ENCODE measurements at regions not wholly inside any gene's neighbourhood (a gene's known extent, or its start where the extent isn't known, plus 50 kb on each side); places are given as distances from the start of the nearest gene placed in this dataset.

GRCh38 chr4:35500812-35501211 lies 743.5 kb downstream of the ARAP2 start:
- no peak overlapping the region for H3K27ac ChIP-seq
- no peak overlapping the region for H3K4me3 ChIP-seq
- TF ChIP-seq CTCF (IDR thresholded peaks at IDR 0.05), result no peak

DNA sequence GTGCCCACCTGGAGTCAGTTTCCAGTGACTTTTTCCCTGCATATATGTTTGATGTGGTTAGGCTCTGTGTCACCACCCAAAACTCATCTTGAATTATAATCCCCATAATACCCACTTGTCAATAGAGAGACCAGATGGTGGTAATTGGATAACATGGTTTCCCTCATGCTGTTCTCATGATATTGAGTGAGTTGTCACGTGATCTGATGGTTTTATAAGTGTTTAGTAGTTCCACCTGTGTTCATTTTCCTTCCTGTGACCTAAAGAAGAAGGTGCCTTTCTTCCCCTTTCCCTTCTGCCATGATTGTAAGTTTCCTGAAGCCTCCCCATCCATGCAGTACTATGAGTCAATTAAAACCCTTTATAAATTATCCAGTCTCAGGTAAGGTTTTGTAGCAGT lies 740.9 kb downstream of the ARAP2 start:
- no peak overlapping the region for H3K4me3 ChIP-seq
- TF ChIP-seq CTCF (IDR thresholded peaks at IDR 0.05), result no peak
- H3K27ac ChIP-seq, result no peak overlapping the region
- no peak for DNase-seq (ENCODE audit: low spot score)

More at GRCh38 chr4:35500812-35501211, 743.5 kb downstream of the ARAP2 start:
- no peak for DNase-seq (ENCODE audit: low spot score)

DNA sequence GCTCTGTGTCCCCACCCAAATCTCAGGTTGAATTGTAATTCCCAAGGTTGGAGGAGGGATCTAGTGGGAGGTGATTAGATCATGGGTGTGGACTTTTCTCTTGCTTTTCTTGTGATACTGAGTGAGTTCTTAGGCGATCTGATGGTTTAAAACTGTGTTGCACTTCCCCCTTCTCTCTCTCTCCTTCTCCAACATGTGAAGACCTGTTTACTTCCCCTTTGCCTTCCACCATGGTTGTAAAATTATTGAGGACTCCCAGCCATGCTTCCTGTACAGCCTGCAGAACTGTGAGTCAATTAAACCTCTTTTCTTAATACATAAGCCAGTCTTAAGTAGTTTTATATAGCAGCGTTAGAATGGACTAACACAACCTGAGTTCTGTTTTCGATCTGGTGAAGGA lies 738.2 kb downstream of the ARAP2 start:
- no peak for TF ChIP-seq CTCF (IDR thresholded peaks at IDR 0.05)
- H3K27ac ChIP-seq, result no peak overlapping the region
- H3K4me3 ChIP-seq, result no peak overlapping the region
- no peak for DNase-seq (ENCODE audit: low spot score)

DNA sequence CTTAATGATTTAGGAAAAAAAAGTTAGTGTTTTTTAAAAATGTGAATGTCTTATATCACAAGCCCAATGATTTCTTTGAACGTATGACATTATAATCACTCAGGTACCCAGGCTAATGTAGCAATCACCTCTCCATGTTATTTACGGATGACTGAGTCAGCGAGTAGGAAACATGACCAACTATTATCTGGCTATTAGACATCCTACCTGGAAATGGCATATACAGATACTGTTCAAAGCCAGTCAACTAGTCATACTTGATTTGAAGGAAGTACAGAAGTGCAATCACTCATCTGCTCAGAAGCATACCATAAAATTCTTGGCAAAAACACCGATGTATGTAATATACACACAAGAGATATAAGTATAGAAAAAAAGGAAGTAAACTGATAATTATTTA lies 732.5 kb downstream of the ARAP2 start:
- no peak for DNase-seq (ENCODE audit: low spot score)
- TF ChIP-seq CTCF (IDR thresholded peaks at IDR 0.05), result no peak
- H3K27ac ChIP-seq, result no peak overlapping the region
- no peak overlapping the region for H3K4me3 ChIP-seq

DNA sequence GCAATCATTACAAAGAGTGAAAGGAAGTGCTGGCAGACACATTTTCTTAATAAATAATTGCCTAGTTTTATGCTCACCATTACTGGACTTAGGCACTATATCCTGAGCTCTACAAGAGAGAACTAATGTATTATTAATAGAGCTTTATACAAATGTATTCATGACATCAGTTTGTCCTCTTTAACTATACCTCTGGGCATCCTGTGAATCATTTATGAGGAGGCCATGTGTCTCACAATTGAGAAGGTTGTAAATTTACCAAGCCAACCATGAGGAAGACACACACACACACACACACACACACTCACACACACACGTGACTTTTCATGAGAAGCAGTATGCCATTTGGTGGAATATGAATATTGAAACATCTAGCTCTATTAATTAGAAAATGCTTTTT lies 728.2 kb downstream of the ARAP2 start:
- H3K27ac ChIP-seq, result no peak overlapping the region
- no peak overlapping the region for H3K4me3 ChIP-seq
- no peak for DNase-seq (ENCODE audit: low spot score)
- TF ChIP-seq CTCF (IDR thresholded peaks at IDR 0.05), result no peak

DNA sequence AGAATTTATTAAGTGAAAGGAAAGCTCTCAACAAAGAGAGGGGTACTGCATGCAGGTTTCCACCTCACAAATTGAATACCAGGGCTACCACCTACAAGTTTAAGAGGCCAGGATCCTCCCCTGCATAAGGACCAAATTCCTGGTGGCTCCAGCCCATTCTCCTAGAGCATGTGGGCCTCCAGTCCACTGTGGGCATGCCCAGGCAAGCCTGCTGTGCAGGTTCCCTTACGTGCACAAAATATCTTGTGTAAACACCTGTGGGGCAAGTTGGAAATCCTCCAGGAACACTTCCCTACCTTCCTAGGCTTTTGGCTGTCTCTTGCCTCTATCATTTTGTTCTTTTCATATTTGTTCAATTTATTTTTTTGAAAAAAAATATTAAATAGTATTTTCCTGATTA lies 724.3 kb downstream of the ARAP2 start:
- no peak for DNase-seq (ENCODE audit: low spot score)
- H3K27ac ChIP-seq, result no peak overlapping the region
- TF ChIP-seq CTCF (IDR thresholded peaks at IDR 0.05), result no peak
- H3K4me3 ChIP-seq, result no peak overlapping the region

GRCh38 chr4:35521682-35522081 lies 722.6 kb downstream of the ARAP2 start:
- TF ChIP-seq CTCF (IDR thresholded peaks at IDR 0.05), result no peak
- DNase-seq (ENCODE audit: low spot score), result no peak
- Histone ChIP-seq H3K4me3 (no peak overlapping the region), H3K27ac (no peak overlapping the region)
